Stomach (tissue), 4 donors: ENCODE measurements at regions not wholly inside any gene's neighbourhood (a gene's known extent, or its start where the extent isn't known, plus 50 kb on each side); places are given as distances from the start of the nearest gene placed in this dataset.

Experiments
- POLR2A ChIP-seq, 4 donors: fragments of 450-650 bp; IDR thresholded peaks; one replicate each; pipeline ENCODE4 v1.6.1; 2016; ENCODE audit warnings: antibody characterized with exemption in 4 of 4, control low read depth in 2 of 4, mild to moderate bottlenecking in 1 of 4, moderate library complexity in 1 of 4
- POLR2AphosphoS5 ChIP-seq, 3 donors: sonication (generic); formaldehyde crosslinking; IDR thresholded peaks; one replicate each; pipeline ENCODE4 v1.6.1; 2016; ENCODE audit warnings: antibody characterized with exemption in 3 of 3
- TF ChIP-seq, protein P1 (sequence below), 7 experiments: fragments of 450-650 bp in 4 of 7; fragments of 200-600 bp in 3 of 7; sonication (generic) in 3 of 7; IDR thresholded peaks; one replicate each; pipeline ENCODE4 v1.5.1; 2016 to 2019; ENCODE audit warnings: antibody characterized with exemption in 7 of 7, control low read depth in 2 of 7, mild to moderate bottlenecking in 1 of 7

DNA sequence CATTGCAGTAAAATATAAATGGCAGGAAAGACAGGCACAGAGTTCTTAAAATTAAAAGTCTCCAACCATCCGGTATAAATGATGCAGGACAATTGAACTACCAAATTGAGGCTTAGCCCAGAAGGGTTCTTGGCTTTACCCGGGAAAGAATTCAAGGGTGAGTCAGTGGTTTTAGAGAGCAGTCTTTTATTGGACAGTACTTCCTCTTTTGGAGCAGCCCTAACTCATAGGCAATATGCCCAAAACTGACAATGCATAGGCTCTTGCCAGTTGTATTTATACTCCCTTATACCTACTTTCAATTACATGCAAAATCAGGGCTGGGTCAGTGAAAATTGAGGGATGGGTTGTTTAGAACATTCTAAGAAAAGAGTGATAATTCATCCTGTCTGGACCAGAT is 1628.9 kb upstream of the PRMT6 start:
- TF ChIP-seq, protein P1, sequence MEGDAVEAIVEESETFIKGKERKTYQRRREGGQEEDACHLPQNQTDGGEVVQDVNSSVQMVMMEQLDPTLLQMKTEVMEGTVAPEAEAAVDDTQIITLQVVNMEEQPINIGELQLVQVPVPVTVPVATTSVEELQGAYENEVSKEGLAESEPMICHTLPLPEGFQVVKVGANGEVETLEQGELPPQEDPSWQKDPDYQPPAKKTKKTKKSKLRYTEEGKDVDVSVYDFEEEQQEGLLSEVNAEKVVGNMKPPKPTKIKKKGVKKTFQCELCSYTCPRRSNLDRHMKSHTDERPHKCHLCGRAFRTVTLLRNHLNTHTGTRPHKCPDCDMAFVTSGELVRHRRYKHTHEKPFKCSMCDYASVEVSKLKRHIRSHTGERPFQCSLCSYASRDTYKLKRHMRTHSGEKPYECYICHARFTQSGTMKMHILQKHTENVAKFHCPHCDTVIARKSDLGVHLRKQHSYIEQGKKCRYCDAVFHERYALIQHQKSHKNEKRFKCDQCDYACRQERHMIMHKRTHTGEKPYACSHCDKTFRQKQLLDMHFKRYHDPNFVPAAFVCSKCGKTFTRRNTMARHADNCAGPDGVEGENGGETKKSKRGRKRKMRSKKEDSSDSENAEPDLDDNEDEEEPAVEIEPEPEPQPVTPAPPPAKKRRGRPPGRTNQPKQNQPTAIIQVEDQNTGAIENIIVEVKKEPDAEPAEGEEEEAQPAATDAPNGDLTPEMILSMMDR (IDR thresholded peaks at IDR 0.05) = no peak
- no peak for TF ChIP-seq POLR2AphosphoS5 (IDR thresholded peaks at IDR 0.05)
- no peak for TF ChIP-seq POLR2A (IDR thresholded peaks at IDR 0.05)
